ENCODE measurements at regions not wholly inside any gene's neighbourhood (a gene's known extent, or its start where the extent isn't known, plus 50 kb on each side); places are given as distances from the start of the nearest gene placed in this dataset.

GRCh38 chr12:24198936-24199671 lies 249.6 kb upstream of the SOX5 start:
- no peak for DNase-seq

GRCh38 chr12:24198070-24198469 lies 248.6 kb upstream of the SOX5 start:
- no peak for DNase-seq

- DNase-seq: no peak
These were observed 248.1 kb upstream of the SOX5 start for GRCh38 chr12:24197532-24197931.

GRCh38 chr12:24195063-24195462 lies 245.6 kb upstream of the SOX5 start:
- DNase-seq: no peak

GRCh38 chr12:24191117-24191516 lies 241.6 kb upstream of the SOX5 start:
- DNase-seq: no peak

- DNase-seq: no peak
These were observed 236.3 kb upstream of the SOX5 start for GRCh38 chr12:24185782-24186181.

- DNase-seq: no peak
These were observed 228.4 kb upstream of the SOX5 start for GRCh38 chr12:24177889-24178288.

- DNase-seq: no peak
These were observed 226.5 kb upstream of the SOX5 start for GRCh38 chr12:24175929-24176328.

GRCh38 chr12:24175284-24175683 lies 225.8 kb upstream of the SOX5 start:
- DNase-seq: no peak

GRCh38 chr12:24173067-24173466 lies 223.6 kb upstream of the SOX5 start:
- DNase-seq: no peak

GRCh38 chr12:24172773-24173066 lies 223.2 kb upstream of the SOX5 start:
- no peak for DNase-seq

GRCh38 chr12:24172031-24172772 lies 222.7 kb upstream of the SOX5 start:
- no peak for DNase-seq

- no peak for DNase-seq
These were observed 205.6 kb upstream of the SOX5 start for GRCh38 chr12:24155042-24155441.

GRCh38 chr12:24153079-24153478 lies 203.6 kb upstream of the SOX5 start:
- no peak for DNase-seq

- no peak for DNase-seq
These were observed 202.8 kb upstream of the SOX5 start for GRCh38 chr12:24152270-24152669.

- DNase-seq: no peak
These were observed 194.5 kb upstream of the SOX5 start for GRCh38 chr12:24143928-24144327.

- DNase-seq: no peak
These were observed 189.6 kb upstream of the SOX5 start for GRCh38 chr12:24139035-24139434.

GRCh38 chr12:24138041-24138440 lies 188.6 kb upstream of the SOX5 start:
- DNase-seq: no peak

- DNase-seq: no peak
These were observed 185.8 kb upstream of the SOX5 start for GRCh38 chr12:24135158-24135850.

GRCh38 chr12:24134092-24134491 lies 184.6 kb upstream of the SOX5 start:
- DNase-seq: no peak

- no peak for DNase-seq
These were observed 183.9 kb upstream of the SOX5 start for GRCh38 chr12:24133384-24133783.

GRCh38 chr12:24127919-24128721 lies 178.7 kb upstream of the SOX5 start:
- no peak for DNase-seq

GRCh38 chr12:24125280-24125679 lies 175.8 kb upstream of the SOX5 start:
- DNase-seq: no peak
